ENCODE measurements at regions not wholly inside any gene's neighbourhood (a gene's known extent, or its start where the extent isn't known, plus 50 kb on each side); places are given as distances from the start of the nearest gene placed in this dataset.

DNA sequence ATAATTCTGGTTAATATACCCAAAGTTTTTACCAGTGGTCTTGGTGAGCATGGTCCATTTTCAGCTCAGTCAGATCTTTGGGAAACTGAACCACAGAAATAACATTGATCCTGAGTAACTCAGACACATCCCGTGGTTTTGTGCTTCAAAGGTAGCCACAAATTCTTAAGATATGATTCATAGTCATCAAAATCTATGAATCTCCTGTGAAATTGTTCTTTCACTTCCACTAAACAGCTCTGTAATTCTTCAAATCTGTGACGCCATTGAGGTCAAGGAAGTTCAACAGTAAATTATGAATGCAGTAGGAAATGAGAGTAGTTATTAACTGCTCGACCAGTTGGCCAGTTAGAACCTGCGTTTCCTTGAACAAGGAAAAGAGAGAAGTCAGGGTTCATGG is 147.3 kb downstream of the IRS1 start:
- peak; percentile 97 for DNase-seq

GRCh38 chr2:226649871-226650660 is 149.6 kb downstream of the IRS1 start:
- peak; percentile 96 for DNase-seq

- DNase-seq = no peak
These were observed 150.4 kb downstream of the IRS1 start for GRCh38 chr2:226649201-226649600.

GRCh38 chr2:226647621-226648518 is 151.8 kb downstream of the IRS1 start:
- DNase-seq = peak; percentile 23

DNA sequence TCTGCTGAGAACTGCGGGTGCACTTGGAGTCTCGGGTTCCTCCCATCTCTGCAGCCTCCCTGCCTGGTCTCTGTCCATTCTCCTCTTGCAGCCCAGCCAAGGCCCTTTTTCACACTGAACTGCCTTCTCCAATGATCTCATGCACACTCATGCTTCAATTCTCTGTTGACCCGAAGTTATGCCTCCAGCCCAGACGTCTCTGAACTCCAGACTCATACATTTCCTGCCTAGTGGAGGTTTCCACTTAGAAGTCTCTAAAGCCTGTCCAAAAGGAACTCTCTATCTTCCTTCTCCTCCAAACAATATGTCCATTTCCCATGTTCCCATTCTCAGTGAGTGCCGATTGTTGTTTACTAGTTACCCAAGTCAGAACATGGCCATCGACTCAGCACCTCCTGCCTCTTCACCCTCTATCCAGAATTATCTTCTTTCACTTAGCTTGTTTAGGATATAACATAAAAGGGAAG is 155.2 kb downstream of the IRS1 start:
- DNase-seq = peak; percentile 62

DNA sequence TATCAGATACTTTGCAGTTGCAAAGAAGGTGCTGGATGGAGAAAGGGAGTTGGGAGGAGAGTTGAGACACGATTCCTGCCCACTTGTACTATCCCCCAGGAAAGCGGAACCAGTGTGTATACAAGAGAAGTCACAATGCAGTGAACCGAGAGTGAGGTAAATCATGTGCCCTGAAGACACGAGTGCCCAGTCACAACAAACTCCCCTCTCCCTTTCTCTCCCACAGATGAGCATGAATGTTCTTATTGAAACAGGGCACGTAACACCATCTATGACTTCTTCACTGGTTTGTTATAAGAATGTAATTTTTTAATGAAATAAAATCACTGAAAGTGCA is 155.7 kb downstream of the IRS1 start:
- DNase-seq = no peak

DNA sequence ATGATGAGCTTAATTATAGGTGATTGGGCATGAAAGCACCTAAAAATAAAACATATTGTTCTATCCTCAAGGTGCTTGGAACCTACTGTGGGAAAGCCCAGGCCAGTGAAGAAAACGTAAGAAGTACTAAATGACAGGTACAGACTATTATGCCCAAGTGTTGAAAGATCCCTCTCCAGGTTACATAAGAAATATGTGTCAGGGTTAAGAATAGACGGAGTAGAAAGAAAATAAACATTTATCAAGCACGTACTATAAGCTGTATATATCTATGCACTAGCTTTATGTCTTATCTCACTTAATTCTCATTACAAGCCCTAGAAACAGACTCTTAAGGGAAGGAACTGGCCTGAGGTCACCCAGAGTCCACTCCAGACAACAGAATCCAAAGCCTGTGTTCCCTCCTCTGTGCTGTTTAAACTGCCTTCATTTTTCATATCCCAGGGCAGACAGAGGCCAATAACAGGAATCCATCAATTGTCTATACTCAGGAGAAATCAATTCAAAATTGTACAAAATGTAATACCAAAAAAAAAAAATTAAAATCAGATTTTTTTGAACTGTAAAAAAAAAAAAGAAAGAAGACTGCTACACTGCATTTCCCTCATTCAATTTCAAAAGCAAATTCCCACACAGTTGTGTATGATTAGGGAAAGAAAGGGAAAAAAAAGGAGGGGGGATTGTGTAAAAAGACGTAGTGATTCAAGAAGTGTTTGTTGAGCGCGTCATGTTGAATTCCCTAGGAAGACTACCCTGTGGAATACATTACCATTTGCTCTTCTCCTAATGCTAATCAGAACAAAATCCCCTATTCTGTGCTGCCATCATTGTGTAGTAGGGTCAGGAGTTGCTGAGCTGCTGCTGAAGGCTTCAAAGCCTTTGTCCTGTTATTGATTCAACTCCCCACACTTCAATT is 156.3 kb downstream of the IRS1 start:
- no peak for DNase-seq

DNA sequence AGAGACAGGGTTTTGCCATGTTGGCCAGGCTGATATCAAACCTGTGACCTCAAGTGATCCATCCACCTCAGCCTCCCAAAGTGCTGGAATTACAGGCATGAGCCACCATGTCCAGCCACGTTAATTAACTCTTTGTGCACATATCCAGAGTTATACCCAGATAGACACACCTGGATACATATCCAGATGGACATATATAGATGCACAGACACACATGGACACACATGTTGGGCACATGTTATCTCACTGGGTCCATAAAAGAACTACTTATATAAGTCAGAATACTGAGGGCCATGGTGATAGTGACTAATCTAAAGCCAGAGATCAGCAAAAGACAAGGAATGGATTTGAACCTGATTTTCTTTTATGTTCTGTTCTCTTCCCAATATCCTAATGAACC is 158.6 kb downstream of the IRS1 start:
- DNase-seq = no peak

DNA sequence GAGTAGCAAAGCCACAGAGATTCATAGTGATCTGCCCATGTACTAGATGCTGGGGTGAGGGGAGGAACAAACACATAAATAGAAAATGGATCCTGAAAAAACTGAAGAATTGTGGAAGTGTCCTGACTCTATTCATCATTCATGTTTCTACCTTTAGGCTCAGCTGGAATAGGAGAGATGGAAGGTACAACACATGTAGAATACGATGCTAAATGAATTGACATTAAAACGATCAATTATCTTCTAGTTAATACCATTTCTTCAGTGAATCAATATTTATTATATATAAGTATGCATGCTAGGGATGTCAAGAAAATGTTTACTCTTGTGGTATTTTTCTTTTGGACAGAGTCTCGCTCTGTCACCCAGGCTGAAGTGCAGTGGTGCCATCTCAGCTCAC is 159.1 kb downstream of the IRS1 start:
- no peak for DNase-seq

- DNase-seq = no peak
These were observed 160.1 kb downstream of the IRS1 start for GRCh38 chr2:226639550-226639949.

GRCh38 chr2:226638576-226638975 is 161.0 kb downstream of the IRS1 start:
- no peak for DNase-seq

GRCh38 chr2:226637383-226637782 is 162.2 kb downstream of the IRS1 start:
- no peak for DNase-seq

DNA sequence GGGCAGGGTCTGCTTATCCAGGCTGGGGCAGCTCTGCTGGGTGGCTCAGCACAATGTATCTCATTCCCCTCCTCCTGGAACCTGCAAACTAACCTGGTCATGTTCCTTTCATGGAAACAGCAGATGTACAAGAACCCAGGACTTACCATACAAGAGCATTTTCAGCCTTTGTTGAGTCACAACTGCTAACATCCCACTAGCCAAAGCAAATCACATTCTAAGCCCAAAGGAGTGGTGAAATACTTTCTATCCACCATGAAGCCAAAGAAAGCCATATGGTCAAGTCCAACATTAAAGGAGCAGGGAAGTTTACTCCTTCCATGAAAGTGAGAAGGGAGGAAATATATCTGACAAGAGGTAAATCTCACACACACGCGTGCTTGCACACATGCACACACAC is 163.0 kb downstream of the IRS1 start:
- no peak for DNase-seq

DNA sequence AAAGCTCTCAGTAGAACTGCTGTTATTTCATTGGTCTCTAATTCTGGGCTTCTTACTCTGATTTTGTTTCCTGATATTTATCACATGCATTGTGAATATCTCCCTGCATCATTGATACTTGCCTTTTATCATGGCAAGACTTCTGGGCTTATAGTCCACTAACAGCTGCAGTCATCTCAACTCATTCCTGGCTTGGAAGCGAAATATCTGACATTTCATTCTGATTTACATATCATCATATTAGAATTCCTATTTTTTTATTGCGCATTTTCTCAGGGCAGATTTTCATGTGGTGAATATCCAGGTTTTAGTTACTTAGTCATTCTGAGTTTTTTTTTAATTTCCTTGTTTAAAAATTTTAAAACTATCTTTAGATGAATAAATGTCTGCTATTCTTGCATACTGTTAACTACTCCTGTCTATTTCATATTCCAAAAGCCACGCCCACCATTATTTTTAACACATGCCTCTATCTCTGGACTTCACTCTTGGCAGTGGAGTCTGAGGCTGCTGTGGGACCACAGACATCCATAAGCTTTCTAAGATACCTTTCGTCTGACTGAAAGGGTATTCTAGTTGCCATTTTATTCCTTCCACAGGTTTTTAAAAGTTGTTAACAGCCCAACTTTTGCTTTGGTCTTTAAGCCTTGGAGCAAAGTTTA is 164.5 kb downstream of the IRS1 start:
- DNase-seq = no peak

GRCh38 chr2:226631671-226632070 is 167.9 kb downstream of the IRS1 start:
- peak; percentile 22 for DNase-seq

DNA sequence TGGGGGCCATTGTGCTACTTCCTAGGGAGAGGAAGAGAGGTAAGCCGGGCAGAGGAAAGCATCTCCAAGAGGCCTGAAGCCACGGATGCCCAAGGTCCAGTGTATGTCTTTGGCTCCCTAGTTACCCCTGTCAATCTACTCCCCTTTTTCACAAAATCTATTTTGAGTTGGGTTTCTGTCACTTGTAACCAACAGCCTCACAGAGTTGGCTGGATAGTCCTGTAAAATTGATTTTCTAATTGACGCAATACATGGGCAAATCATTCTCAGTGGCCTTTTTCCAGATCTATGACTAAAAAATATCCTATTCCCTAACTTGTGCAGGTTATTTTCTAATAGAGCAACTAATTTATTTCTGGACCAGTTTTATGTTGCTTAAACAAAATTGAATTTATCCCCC is 168.4 kb downstream of the IRS1 start:
- DNase-seq = no peak

- no peak for DNase-seq
These were observed 173.7 kb downstream of the IRS1 start for GRCh38 chr2:226625946-226626345.

DNA sequence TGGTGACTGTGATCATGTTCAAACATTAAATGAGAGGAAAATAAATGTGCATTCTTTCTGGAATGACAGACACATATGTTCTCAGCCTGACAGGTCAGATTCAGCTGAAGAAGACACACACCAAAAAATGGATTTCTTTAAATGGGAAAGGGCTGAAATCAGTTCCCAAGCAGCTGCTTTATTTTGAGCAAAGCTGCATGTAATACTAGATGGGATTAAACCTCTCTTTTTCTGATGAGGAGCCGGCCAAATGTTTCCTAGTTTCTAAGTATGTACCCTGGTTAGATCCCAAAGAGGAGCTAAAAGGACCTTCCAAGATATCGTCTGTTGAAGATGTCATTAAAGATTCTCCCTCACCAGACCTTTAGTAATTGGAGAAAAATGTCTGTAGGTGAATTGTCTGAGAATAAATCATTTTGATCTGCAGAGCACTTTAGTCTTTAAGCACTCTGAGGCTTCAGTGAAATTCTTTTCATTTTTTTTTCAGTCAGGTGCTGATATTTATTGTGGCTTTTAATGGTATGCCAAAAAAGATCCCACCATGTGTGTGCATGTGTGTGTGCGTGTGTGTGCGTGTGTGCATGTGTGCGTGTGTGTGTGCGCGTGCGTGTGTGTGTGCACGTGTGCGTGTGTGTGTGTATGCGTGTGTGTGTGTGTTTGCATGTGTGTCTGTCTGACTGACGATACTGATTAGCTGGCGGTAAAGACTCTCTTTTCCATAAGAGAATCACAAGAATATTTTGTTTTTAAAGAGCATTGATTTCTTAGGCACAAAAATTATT is 175.8 kb downstream of the IRS1 start:
- peak; percentile 48 for DNase-seq

DNA sequence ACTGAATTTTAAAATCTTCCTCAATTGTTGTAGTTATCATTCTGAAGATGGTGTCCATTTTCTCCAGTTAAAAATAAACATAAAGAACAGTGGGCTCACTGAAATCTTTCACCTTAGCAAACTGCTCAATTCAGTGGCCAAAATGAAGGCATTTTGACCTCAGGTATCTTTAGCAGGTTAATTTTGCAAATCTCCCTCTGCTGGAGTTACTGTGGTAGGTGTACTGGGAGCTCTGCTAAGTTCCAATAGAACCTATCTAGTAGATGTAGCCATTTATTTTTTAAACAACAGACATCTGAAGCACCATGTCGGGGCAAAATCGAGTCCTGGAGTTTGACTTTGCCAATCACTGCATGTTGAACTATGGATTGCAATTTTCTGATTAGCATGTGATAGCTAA is 177.1 kb downstream of the IRS1 start:
- DNase-seq = no peak

- no peak for DNase-seq
These were observed 179.4 kb downstream of the IRS1 start for GRCh38 chr2:226620176-226620575.

GRCh38 chr2:226619707-226620106 is 179.9 kb downstream of the IRS1 start:
- no peak for DNase-seq

Data from fibroblast of skin of right quadriceps (primary cell).